Peyer's patch (tissue), 4 donors: ENCODE measurements at regions not wholly inside any gene's neighbourhood (a gene's known extent, or its start where the extent isn't known, plus 50 kb on each side); places are given as distances from the start of the nearest gene placed in this dataset.
"Not testable (repeated sequence)": the region's sequence is repeated elsewhere in the genome, so short reads cannot be mapped to it uniquely, and the experiment has no call there.

Experiments used
- DNase-seq, 3 donors: peaks; one replicate each; pipeline ENCODE4 v3.0.0-alpha.2; 2017 to 2019
- H3K27ac ChIP-seq, 4 donors: fragments of 200-600 bp; sonication (generic); one replicate each; pipeline ENCODE4 v1.5.1; 2016 to 2019
- H3K27me3 ChIP-seq, 2 donors: fragments of 200-600 bp; sonication (generic); one replicate each; pipeline ENCODE4 v1.5.1; 2019
- H3K36me3 ChIP-seq, 3 donors: fragments of 200-600 bp; sonication (generic); one replicate each; pipeline ENCODE4 v1.5.1; 2016 to 2019
- H3K4me1 ChIP-seq, 4 donors: fragments of 200-600 bp; sonication (generic); one replicate each; pipeline ENCODE4 v1.5.1; 2016 to 2019
- H3K4me3 ChIP-seq, 4 donors: fragments of 200-600 bp; sonication (generic); 1 replicate in 3 of 4; 2 replicates in 1 of 4; pipeline ENCODE4 v1.5.1; 2016 to 2019; ENCODE audit warnings: mild to moderate bottlenecking in 1 of 4
- H3K9me3 ChIP-seq, 4 donors: fragments of 200-600 bp; sonication (generic); one replicate each; pipeline ENCODE4 v1.5.1; 2016 to 2019; ENCODE audit warnings: mild to moderate bottlenecking in 1 of 4
- POLR2A ChIP-seq, 2 donors: fragments of 450-650 bp; IDR thresholded peaks; one replicate each; pipeline ENCODE4 v1.5.1; 2017; ENCODE audit warnings: antibody characterized with exemption in 2 of 2, mild to moderate bottlenecking in 2 of 2, moderate library complexity in 2 of 2
- TF ChIP-seq, protein P1 (sequence below), 6 experiments: fragments of 450-650 bp in 4 of 6; fragments of 200-600 bp in 2 of 6; sonication (generic) in 1 of 6; IDR thresholded peaks; one replicate each; pipeline ENCODE4 v1.5.1; 2017 to 2019; ENCODE audit warnings: antibody characterized with exemption in 6 of 6, mild to moderate bottlenecking in 3 of 6, moderate library complexity in 1 of 6

DNA sequence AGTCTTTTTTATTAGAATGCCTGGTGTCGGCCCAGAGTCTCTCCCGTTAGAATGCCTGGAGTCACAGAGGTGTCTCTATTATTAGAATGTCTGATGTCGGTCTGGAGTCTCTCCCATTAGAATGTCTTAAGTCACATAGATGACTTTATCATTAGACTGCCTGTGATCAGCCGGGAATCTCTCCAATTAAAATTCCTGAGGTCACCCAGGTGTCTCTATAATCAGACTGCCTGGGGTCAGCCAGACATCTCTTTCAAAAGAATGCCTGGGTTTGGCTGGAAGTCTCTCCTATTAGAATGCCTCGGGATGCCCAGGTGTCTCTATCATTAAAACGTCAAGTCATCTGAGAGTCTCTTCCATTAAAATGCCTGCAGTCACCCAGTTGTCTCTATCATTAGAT lies 1493.9 kb downstream of the UQCRFS1 start:
- TF ChIP-seq POLR2A (IDR thresholded peaks at IDR 0.05), result no peak
- TF ChIP-seq, protein P1, sequence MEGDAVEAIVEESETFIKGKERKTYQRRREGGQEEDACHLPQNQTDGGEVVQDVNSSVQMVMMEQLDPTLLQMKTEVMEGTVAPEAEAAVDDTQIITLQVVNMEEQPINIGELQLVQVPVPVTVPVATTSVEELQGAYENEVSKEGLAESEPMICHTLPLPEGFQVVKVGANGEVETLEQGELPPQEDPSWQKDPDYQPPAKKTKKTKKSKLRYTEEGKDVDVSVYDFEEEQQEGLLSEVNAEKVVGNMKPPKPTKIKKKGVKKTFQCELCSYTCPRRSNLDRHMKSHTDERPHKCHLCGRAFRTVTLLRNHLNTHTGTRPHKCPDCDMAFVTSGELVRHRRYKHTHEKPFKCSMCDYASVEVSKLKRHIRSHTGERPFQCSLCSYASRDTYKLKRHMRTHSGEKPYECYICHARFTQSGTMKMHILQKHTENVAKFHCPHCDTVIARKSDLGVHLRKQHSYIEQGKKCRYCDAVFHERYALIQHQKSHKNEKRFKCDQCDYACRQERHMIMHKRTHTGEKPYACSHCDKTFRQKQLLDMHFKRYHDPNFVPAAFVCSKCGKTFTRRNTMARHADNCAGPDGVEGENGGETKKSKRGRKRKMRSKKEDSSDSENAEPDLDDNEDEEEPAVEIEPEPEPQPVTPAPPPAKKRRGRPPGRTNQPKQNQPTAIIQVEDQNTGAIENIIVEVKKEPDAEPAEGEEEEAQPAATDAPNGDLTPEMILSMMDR (IDR thresholded peaks at IDR 0.05), result no peak
- H3K27ac ChIP-seq, result no peak overlapping the region
- no peaks in the 10 kb centered on the region for H3K36me3 ChIP-seq
- peaks cover 0 to 13% (median 6%) of the 10 kb centered on the region in 4 donors for H3K9me3 ChIP-seq
- DNase-seq, result no peak
- no peak overlapping the region for H3K4me3 ChIP-seq
- no peaks in the 10 kb centered on the region for H3K27me3 ChIP-seq
- H3K4me1 ChIP-seq, result no peaks in the 10 kb centered on the region

DNA sequence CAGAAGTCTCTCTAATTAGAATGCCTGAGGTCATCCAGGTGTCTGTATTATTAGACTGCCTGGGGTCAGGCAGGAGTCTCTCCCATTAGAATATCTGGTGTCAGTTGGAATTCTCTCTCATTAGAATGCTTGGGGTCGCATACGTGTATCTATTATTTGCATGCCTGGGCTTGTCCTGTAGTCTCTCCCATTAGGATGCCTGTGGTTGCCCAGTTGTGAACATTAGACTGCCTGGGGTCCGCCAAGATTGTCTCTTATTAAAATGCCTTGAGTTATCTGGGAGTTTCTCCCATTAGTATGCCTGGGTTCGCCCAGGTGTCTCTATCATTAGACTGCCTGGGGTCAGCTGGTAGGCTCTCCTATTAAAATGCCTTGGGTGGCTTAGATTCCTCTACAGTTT lies 1494.7 kb downstream of the UQCRFS1 start:
- Histone ChIP-seq H3K27ac (no peak overlapping the region), H3K9me3 (peaks cover 0 to 13% (median 2%) of the 10 kb centered on the region in 4 donors), H3K27me3 (no peaks in the 10 kb centered on the region), H3K4me1 (no peaks in the 10 kb centered on the region), H3K4me3 (no peak overlapping the region), H3K36me3 (no peaks in the 10 kb centered on the region)
- no peak for DNase-seq
- no peak for TF ChIP-seq POLR2A (IDR thresholded peaks at IDR 0.05)

DNA sequence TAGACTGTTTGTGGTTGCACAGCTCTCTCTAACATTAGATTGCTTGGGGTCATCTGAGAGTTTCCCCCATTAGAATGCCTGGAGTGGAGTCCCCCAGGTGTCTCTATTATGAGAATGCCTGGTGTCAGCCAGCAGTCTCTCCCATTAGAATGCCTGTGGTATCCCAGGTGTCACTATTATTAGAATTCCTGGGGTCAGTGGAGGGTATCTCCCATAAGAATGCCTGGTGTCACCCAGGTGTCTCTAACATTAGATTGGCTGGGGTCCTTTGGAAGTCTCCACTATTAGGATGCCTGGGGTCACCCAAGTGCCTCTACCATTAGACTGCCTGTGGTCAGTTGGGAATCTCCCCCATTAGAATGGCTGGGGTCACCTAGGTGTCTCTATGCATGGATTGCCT lies 1495.1 kb downstream of the UQCRFS1 start:
- Histone ChIP-seq H3K36me3 (no peaks in the 10 kb centered on the region), H3K27me3 (no peaks in the 10 kb centered on the region), H3K27ac (no peak overlapping the region), H3K4me3 (no peak overlapping the region), H3K4me1 (no peaks in the 10 kb centered on the region), H3K9me3 (peaks cover 0 to 13% (median 2%) of the 10 kb centered on the region in 4 donors)
- DNase-seq, result no peak
- TF ChIP-seq, protein P1 (IDR thresholded peaks at IDR 0.05), result no peak
- no peak for TF ChIP-seq POLR2A (IDR thresholded peaks at IDR 0.05)

DNA sequence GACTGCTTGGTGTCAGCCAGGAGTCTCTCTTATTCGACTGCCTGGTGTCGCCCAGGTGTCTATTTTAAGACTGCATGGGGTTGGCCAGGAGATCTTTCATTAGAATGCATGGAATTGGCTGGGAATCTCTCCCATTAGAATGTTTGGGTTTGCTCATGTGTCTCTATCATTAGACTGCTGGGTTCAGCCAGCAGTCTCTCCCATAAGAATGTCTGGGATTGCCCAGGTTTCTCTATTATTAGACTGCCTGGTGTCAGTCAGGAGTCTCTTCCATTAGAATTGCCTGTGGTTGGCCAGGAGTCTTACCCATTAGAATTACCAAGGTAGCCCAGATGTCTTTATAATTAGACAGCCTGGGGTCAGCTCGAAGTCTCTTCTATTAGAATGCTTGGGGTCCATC lies 1496.0 kb downstream of the UQCRFS1 start:
- Histone ChIP-seq H3K36me3 (no peaks in the 10 kb centered on the region), H3K27ac (no peak overlapping the region), H3K4me3 (no peak overlapping the region), H3K9me3 (peaks cover 0 to 13% (median 2%) of the 10 kb centered on the region in 4 donors), H3K4me1 (no peaks in the 10 kb centered on the region), H3K27me3 (no peaks in the 10 kb centered on the region)
- no peak for DNase-seq
- TF ChIP-seq POLR2A (IDR thresholded peaks at IDR 0.05), result no peak
- TF ChIP-seq, protein P1 (IDR thresholded peaks at IDR 0.05), result no peak

DNA sequence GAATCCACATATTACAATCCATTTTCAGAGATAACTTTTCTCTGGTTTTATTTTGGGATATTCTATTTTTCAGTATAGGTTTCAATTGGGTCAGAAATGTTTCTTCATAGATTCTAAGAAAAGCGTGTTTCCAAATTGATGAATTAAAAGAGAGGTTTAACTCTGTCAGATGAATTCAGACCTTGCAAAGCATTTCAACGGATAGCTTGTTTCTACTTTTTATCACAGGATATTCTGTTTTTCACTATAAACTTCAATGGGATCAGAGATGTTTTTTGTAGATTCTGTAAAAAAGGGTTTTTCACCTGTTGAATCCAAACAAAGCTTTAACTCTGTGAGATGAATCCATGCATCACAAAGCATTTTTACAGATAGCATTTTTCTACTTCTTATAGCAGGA lies 1498.1 kb downstream of the UQCRFS1 start:
- H3K27me3 ChIP-seq, result no peaks in the 10 kb centered on the region
- H3K9me3 ChIP-seq, result peaks cover 0 to 13% (median 2%) of the 10 kb centered on the region in 4 donors
- no peak overlapping the region for H3K27ac ChIP-seq
- H3K4me3 ChIP-seq, result no peak overlapping the region
- TF ChIP-seq POLR2A (IDR thresholded peaks at IDR 0.05), result no peak
- TF ChIP-seq, protein P1 (IDR thresholded peaks at IDR 0.05), result no peak
- H3K36me3 ChIP-seq, result no peaks in the 10 kb centered on the region
- no peaks in the 10 kb centered on the region for H3K4me1 ChIP-seq
- DNase-seq, result no peak

DNA sequence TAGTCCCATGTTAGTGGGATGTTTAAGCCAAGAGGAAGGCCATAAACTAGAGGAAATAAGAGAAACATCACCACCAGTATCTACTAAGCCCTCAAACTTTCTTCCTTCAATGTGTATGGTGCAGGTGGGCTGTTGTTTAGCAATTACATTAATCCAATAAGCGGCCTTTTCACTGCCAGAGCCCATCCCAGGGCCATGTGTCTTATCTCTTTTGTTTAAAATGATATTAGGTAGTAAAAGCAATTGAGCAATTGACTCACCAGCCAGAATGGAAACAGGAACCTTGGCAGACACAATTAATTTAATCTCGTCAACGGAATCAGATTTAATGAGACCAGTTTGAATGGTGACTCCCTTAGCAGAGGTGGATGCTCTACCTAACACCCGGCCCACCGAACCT lies 1503.5 kb downstream of the UQCRFS1 start:
- Histone ChIP-seq H3K9me3 (peaks cover 0 to 2% (median 0%) of the 10 kb centered on the region in 4 donors), H3K36me3 (no peaks in the 10 kb centered on the region), H3K27me3 (no peaks in the 10 kb centered on the region), H3K4me3 (no peak overlapping the region), H3K4me1 (no peaks in the 10 kb centered on the region), H3K27ac (no peak overlapping the region)
- DNase-seq, result no peak
- TF ChIP-seq, protein P1 (IDR thresholded peaks at IDR 0.05), result no peak
- no peak for TF ChIP-seq POLR2A (IDR thresholded peaks at IDR 0.05)

DNA sequence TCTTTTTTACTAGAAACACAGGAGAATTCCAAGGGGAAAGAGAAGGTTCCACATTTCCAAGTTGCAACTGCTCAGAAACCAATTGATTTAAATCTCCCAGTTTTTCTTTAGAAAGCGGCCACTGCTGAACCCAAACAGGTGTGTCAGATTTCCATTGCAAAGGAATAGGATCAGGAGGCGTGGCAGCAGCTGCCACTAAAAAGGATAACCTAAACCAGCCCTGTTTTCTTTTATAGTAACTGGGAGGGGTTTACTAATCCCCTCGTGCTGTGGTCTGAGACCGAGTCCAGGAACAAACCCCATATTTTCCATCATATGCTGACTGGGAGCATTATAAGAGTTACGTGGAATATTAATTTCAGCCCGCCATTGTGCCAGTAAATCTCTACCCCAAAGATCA lies 1504.0 kb downstream of the UQCRFS1 start:
- H3K27ac ChIP-seq, H3K4me1 ChIP-seq, H3K4me3 ChIP-seq, H3K9me3 ChIP-seq, H3K27me3 ChIP-seq, H3K36me3 ChIP-seq, DNase-seq: not testable (repeated sequence)

DNA sequence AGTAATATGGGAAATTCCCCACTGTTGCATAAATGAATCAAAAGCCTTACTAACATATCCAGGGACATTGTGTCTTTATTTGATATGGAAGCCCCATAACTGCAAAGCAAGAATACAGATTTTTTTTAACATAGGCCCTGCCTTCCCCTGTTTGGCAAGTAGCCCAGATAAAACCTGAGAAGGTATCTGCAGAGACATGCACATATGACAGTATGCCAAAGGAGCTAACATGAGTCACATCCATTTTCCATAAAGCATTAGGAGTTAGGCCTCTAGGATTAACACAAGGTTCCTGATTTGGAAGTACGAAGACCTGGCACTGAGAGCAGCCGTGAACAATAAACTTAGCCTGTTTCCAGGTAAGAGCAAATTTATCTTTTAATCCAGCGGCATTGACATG lies 1505.9 kb downstream of the UQCRFS1 start:
- DNase-seq, H3K4me1 ChIP-seq, H3K27ac ChIP-seq, H3K36me3 ChIP-seq, H3K4me3 ChIP-seq, H3K27me3 ChIP-seq, H3K9me3 ChIP-seq: not testable (repeated sequence)
